Tibial nerve (tissue), 4 donors: ENCODE measurements at regions not wholly inside any gene's neighbourhood (a gene's known extent, or its start where the extent isn't known, plus 50 kb on each side); places are given as distances from the start of the nearest gene placed in this dataset.

Experiments
- DNase-seq, 2 donors: peaks; one replicate each; pipeline ENCODE4 v3.0.0-alpha.2; 2019; ENCODE audit warnings: low spot score in 2 of 2
- H3K27ac ChIP-seq, 4 donors: fragments of 200-600 bp; sonication (generic) in 3 of 4; one replicate each; pipeline ENCODE4 v1.5.1; 2017 to 2019; ENCODE audit warnings: mild to moderate bottlenecking in 1 of 4
- H3K27me3 ChIP-seq, 2 donors: fragments of 200-600 bp; sonication (generic) in 1 of 2; one replicate each; pipeline versions ENCODE4 v1.5.1 to v1.6.0; 2017 to 2019
- H3K36me3 ChIP-seq, 3 donors: fragments of 200-600 bp; sonication (generic); one replicate each; pipeline ENCODE4 v1.5.1; 2018 to 2019
- H3K4me1 ChIP-seq, 4 donors: fragments of 200-600 bp; sonication (generic) in 3 of 4; one replicate each; pipeline ENCODE4 v1.5.1; 2017 to 2019
- H3K4me3 ChIP-seq, 4 donors: fragments of 200-600 bp; sonication (generic) in 3 of 4; one replicate each; pipeline ENCODE4 v1.5.1; 2017 to 2019; ENCODE audit warnings: mild to moderate bottlenecking in 1 of 4, moderate library complexity in 1 of 4
- H3K9me3 ChIP-seq, 4 donors: fragments of 200-600 bp; sonication (generic) in 3 of 4; one replicate each; pipeline ENCODE4 v1.5.1; 2017 to 2019
- EP300 ChIP-seq, 2 donors: sonication (generic); formaldehyde crosslinking; IDR thresholded peaks; one replicate each; pipeline ENCODE4 v1.6.1; 2017; ENCODE audit warnings: antibody characterized with exemption in 2 of 2, mild to moderate bottlenecking in 1 of 2
- POLR2A ChIP-seq, 2 donors: fragments of 450-650 bp; IDR thresholded peaks; one replicate each; pipeline ENCODE4 v1.6.1; 2017; ENCODE audit warnings: antibody characterized with exemption in 2 of 2, mild to moderate bottlenecking in 2 of 2, moderate library complexity in 2 of 2
- whole genome bisulfite sequencing, 2 donors: methylation state at CpG; one replicate each; pipeline ENCODE4 v1.1.5; 2018; 5-methylcytosine and 5-hydroxymethylcytosine counted together
- TF ChIP-seq, protein P1 (sequence below), 5 experiments: fragments of 200-600 bp in 3 of 5; fragments of 450-650 bp in 2 of 5; sonication (generic) in 3 of 5; IDR thresholded peaks; one replicate each; pipeline ENCODE4 v1.5.1; 2016 to 2019; ENCODE audit warnings: antibody characterized with exemption in 5 of 5, mild to moderate bottlenecking in 3 of 5, moderate library complexity in 2 of 5

DNA sequence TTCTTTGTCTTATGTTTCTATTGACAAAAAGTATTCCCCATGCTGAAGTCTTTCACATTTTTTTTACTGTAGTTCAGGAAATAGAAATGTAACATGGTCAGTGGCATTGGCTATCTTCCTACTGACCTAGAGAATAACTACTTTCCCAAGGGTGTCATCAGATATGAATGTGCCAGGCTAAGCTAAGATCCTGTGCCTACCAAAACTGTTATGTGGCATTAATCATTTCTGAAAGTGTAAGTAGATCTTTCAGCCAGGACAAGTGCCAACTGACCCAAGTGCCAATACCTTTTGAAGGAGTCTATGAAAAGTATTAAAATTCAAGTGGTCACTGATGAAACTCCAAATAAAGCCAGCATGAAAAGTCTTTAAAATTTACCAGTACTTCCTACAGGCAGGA lies 165.3 kb downstream of the TNFSF18 start:
- Histone ChIP-seq H3K36me3 (no peaks in the 10 kb centered on the region), H3K27ac (no peak overlapping the region), H3K9me3 (no peaks in the 10 kb centered on the region), H3K27me3 (no peaks in the 10 kb centered on the region), H3K4me3 (no peak overlapping the region), H3K4me1 (no peaks in the 10 kb centered on the region)
- DNase-seq: no peak
- TF ChIP-seq POLR2A (IDR thresholded peaks at IDR 0.05): no peak
- TF ChIP-seq, protein P1, sequence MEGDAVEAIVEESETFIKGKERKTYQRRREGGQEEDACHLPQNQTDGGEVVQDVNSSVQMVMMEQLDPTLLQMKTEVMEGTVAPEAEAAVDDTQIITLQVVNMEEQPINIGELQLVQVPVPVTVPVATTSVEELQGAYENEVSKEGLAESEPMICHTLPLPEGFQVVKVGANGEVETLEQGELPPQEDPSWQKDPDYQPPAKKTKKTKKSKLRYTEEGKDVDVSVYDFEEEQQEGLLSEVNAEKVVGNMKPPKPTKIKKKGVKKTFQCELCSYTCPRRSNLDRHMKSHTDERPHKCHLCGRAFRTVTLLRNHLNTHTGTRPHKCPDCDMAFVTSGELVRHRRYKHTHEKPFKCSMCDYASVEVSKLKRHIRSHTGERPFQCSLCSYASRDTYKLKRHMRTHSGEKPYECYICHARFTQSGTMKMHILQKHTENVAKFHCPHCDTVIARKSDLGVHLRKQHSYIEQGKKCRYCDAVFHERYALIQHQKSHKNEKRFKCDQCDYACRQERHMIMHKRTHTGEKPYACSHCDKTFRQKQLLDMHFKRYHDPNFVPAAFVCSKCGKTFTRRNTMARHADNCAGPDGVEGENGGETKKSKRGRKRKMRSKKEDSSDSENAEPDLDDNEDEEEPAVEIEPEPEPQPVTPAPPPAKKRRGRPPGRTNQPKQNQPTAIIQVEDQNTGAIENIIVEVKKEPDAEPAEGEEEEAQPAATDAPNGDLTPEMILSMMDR (IDR thresholded peaks at IDR 0.05): no peak
- TF ChIP-seq EP300 (IDR thresholded peaks at IDR 0.05): no peak

- no peaks in the 10 kb centered on the region for H3K27me3 ChIP-seq
- no peak for DNase-seq
- 78 to 87% methylated on average over 1 of the region's 1 CpG for WGBS, 2 donors
These were observed 164.8 kb downstream of the TNFSF18 start for GRCh38 chr1:172885971-172886370.

DNA sequence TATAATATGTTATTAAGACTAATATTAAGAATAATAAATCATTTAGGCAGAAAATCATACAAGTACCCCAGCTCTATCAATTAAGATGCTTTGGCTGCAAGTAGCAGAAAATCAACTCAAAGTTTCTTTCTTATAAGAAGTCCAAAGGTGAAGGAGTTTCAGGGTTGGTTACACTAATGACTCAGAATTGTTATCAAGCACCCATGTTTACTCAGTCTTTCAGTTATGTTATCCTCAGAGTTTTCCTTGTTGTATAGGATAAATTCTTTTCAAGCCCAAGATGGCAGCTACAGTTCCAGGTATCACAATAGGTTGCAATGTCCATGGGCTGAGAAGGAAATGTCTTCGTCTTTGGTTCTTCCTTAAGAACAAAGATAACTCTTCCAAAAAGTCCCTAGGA lies 163.6 kb downstream of the TNFSF18 start:
- H3K36me3 ChIP-seq: no peaks in the 10 kb centered on the region
- DNase-seq: no peak
- no peaks in the 10 kb centered on the region for H3K4me1 ChIP-seq
- H3K27me3 ChIP-seq: no peaks in the 10 kb centered on the region
- H3K4me3 ChIP-seq: no peak overlapping the region
- H3K27ac ChIP-seq: no peak overlapping the region
- H3K9me3 ChIP-seq: no peaks in the 10 kb centered on the region
- no peak for TF ChIP-seq POLR2A (IDR thresholded peaks at IDR 0.05)
- no peak for TF ChIP-seq EP300 (IDR thresholded peaks at IDR 0.05)
- TF ChIP-seq, protein P1 (IDR thresholded peaks at IDR 0.05): no peak
- 93 to 95% methylated on average over 1 of the region's 1 CpG for WGBS, 2 donors

More at GRCh38 chr1:172885971-172886370, 164.8 kb downstream of the TNFSF18 start:
- H3K27ac ChIP-seq: no peak overlapping the region
- H3K4me1 ChIP-seq: no peaks in the 10 kb centered on the region
- H3K9me3 ChIP-seq: no peaks in the 10 kb centered on the region
- TF ChIP-seq, protein P1 (IDR thresholded peaks at IDR 0.05): no peak
- TF ChIP-seq POLR2A (IDR thresholded peaks at IDR 0.05) (no peak), EP300 (IDR thresholded peaks at IDR 0.05) (no peak)
- no peaks in the 10 kb centered on the region for H3K36me3 ChIP-seq
- no peak overlapping the region for H3K4me3 ChIP-seq

DNA sequence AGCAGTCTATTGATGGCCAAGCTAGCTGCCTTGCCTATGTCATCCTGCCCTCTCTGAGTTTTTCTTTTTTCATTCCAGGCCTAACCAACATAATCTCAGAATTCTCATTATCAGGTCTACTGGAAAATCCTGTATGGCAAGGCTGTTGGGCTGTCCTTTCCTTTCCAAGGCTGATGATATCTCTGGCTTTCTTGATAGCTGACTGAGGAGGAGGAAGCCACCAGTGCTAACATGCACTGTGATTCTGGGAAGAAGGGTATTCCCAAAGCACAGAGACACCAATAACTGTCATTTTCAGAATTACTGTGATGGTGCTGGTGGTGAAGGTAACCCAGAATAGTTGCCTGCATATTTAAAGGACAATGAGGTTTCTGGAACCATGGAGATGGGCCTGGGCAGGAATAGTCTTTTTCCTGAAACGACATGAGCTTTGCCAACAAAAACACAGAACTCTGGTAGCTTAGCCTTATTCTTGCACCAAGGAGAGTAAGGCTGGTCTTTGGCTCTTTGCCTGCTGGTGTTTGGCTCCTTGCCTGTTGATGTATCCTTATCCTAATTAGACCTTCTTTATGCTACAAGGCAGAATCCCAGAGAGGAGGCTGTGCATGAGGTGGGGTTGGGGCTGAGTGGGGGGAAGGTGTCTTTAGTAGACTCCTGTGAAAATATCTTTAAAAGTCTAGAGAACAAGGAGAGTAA lies 157.4 kb downstream of the TNFSF18 start:
- H3K4me1 ChIP-seq: peaks cover 0 to 18% (median 4%) of the 10 kb centered on the region in 4 donors

More for the DNA sequence above, 157.4 kb downstream of the TNFSF18 start:
- H3K36me3 ChIP-seq: no peaks in the 10 kb centered on the region
- WGBS, 2 donors: 6 to 11% methylated on average over 1 of the region's 1 CpG
- H3K9me3 ChIP-seq: no peaks in the 10 kb centered on the region
- no peak overlapping the region for H3K4me3 ChIP-seq
- DNase-seq: no peak
- H3K27ac ChIP-seq: no peak overlapping the region
- TF ChIP-seq, protein P1 (IDR thresholded peaks at IDR 0.05): no peak
- TF ChIP-seq EP300 (IDR thresholded peaks at IDR 0.05) (no peak), POLR2A (IDR thresholded peaks at IDR 0.05) (no peak)
- no peaks in the 10 kb centered on the region for H3K27me3 ChIP-seq
